Right renal pelvis (tissue), 4 donors: ENCODE measurements at regions not wholly inside any gene's neighbourhood (a gene's known extent, or its start where the extent isn't known, plus 50 kb on each side); places are given as distances from the start of the nearest gene placed in this dataset.
"Not testable (repeated sequence)": the region's sequence is repeated elsewhere in the genome, so short reads cannot be mapped to it uniquely, and the experiment has no call there.

ENCODE experiments used
- DNase-seq, 4 donors: peaks; one replicate each; pipeline ENCODE4 v3.0.0-alpha.2; 2013; ENCODE audit warnings: low read depth in 4 of 4, low spot score in 3 of 4, missing footprints in 1 of 4

DNA sequence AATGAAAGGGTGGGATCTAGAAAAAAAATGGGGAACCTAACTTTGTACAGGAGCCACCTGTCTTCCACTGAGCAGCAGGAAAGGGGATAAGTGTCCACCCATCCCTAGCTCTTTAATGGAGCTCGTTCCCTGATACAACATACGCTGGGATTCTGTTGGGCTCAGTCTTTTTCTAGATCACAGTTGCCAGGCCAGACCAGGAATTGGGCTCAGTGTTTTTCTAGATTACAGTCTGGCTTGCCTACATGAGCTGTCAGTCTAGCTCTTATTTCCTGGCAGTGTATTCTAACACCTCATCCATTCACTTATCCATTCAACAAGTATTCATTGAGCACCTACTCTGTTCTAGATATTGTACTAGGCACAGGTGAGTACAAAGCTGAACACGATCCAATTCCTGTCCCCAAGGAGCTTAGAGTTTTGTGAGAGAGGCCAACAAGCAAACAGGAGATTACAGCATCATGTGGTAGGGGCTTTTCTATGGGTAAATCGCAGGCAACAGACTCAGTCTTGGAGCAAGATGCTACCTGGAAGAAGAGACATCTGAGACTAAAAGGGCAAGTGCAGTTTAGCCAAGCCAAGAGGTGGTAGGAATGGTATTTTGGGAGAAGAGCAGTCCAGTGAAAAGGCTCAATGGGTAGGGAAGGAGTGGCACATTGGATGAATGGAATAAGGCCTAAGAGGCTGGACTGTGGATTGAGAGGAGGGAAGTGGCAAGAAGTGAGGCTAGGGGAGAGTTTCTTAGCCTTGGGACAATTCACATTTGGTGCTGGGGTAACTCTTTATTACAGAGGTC, 138.0 kb upstream of the HS3ST2 start:
- no peak for DNase-seq

DNA sequence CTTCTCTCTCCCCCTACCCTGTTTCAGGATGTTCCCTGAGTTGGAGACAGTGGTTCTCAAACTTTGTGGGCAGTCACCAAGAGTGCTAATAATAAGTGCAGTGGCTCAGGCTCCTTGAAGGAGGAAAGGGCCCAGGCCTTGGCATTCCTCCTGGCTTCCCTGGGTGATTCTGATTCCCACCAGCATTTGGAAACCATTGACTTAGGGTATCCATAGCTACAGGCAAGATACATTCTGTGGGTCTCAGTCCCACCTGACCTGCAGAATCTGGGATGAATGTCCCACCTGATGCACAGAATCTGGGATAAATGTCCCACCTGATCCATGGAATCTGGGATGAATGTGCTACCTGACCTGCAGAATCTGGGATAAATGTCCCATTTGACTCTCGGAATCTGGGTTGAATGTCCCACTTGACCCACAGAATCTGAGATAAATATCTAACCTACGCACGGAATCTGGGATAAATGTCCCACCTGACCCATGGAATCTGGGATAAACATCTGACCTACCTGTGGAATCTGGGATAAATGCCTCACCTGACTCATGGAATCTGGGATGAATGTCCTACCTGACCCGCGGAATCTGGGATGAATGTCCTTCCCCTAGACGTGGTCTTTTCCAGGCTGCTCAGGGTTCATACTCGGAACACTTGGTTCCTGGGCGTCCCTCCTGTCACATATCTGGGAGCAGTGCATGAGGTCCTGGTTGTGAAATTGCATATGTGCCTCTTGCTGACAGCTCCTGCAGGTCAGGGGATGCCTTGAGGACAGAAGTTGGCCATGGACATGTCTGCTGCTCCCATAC, 136.7 kb upstream of the HS3ST2 start:
- no peak for DNase-seq

GRCh38 chr16:22678311-22678710, 135.7 kb upstream of the HS3ST2 start:
- no peak for DNase-seq

DNA sequence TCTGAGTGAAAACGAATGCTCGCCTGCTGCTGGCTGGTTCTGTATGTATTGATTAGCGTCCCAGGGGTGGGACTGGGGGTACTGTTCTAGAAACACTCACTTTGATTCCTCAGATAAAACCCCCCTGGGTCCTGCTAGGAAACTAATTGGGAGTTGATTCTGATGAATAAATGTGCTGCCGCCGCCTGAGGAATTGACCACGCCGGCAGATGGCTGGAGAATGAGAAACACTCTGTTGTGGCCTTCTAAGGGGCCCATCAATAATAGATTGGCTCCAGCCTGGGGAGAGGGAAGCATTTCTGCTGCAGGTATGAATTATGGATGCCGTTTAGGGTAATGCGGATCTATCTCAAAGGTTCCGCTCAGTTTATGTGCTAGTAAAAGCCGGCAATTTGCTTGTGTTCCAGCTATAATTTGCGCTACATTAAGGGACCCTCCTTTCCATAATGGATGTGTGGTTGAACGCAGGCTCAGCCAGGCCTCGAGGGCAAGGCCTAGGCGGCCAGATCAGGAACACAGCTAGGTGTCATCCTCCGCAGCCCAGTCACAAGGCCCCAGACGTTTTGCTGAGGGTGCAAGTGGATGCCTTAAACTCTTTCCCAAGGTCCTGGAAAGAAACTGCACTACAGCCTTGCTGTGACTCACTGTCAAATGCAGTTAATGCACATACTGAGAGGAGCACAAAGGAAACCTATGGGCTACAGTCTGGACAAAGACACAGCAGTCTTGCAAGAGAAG, 132.2 kb upstream of the HS3ST2 start:
- DNase-seq = no peak

- no peak for DNase-seq
These were observed 130.7 kb upstream of the HS3ST2 start for GRCh38 chr16:22683258-22683657.

- no peak for DNase-seq
These were observed 130.0 kb upstream of the HS3ST2 start for GRCh38 chr16:22683730-22684573.

- DNase-seq = no peak
These were observed 129.1 kb upstream of the HS3ST2 start for GRCh38 chr16:22684574-22685458.

DNA sequence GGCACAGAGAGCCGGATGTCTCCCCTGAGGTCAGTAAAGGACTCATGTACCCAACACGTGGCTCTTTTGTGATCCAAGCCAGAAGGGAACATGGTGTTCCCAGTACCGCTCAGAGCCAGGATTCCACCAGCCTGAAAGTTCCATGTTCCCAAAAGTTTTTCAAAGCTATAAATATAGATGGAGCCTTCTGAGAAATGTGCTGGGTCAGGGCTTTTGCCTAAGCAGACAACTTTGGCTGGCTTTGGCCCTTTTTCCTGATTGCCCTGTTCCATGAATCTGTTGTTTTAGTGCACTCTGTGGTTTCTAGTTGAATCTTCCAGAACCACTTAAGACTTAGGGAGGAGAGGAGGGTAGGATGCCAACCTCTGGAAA, 128.5 kb upstream of the HS3ST2 start:
- DNase-seq = no peak

- no peak for DNase-seq
These were observed 126.9 kb upstream of the HS3ST2 start for GRCh38 chr16:22687031-22687530.

- no peak for DNase-seq
These were observed 125.5 kb upstream of the HS3ST2 start for GRCh38 chr16:22688463-22688862.

- no peak for DNase-seq
These were observed 125.0 kb upstream of the HS3ST2 start for GRCh38 chr16:22688930-22689329.

- DNase-seq = no peak
These were observed 122.6 kb upstream of the HS3ST2 start for GRCh38 chr16:22691335-22691734.

GRCh38 chr16:22692034-22692433, 121.9 kb upstream of the HS3ST2 start:
- DNase-seq = no peak

DNA sequence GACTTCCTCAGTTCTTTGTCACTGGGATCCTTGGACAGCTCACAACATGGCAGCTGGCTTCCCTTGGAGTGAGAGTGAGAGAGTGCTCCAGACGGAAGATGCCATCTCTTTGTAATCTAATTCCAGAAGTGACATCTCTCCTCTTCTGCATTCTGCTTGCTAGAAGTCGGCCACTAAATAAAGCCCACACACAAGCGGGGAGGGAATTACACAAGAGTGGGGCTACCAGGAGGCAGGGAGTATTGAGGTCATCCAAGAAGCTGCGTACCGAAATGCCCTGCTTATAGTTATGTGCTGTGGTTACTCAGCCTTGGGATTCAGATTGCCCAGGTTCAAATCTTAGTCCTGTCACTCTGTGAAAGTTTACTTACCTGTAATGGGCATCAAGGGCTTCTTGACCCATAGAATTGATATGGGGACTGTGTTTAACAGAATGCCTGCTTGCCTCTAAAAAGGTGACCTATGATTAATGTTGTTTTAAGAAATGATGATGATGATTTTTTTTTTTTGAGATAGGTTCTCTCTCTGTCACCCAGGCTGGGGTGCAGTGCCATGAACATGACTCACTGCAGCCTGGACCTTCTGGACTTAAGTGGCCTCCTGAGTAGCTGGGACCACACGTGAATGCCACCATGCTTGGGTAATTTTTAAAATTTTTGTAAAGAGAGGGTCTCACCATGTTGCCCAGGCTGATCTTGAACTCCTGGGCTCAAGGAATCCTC, 120.9 kb upstream of the HS3ST2 start:
- DNase-seq = no peak

DNA sequence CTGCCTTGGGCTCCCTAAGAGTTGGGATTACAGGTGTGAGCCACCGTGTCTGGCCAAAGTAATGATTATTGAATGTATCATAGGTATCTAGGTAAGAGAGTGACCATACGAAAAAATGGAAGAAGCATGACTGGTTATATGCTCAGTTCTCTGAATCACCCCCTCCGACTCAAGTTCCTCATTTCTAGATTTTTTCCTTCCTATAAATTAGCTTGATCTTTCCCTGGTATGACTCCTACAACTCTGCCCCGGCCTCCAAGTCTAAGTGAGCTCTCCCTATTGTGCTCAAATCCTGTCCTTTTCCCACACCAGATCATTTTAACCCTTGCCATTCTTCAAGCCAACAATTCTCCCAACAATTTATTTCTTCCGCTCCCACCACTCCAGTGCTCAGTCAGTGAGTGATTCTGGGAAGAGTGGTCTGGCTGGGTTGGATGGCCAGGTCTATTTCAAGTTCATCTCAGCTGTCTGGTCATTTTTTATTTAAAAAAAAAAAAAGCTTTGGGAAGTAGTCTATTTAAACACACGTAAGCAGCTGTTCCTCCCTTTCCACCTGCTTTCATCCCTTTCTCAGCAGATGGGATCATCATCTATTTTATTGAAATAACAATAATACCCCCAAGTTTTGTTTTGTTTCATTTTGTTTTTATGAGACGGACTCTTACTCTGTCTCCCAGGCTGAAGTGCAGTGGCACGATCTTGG, 120.2 kb upstream of the HS3ST2 start:
- no peak for DNase-seq

GRCh38 chr16:22694887-22695382, 119.0 kb upstream of the HS3ST2 start:
- DNase-seq = no peak

- DNase-seq = not testable (repeated sequence)
These were observed 118.2 kb upstream of the HS3ST2 start for GRCh38 chr16:22695773-22696172.

DNA sequence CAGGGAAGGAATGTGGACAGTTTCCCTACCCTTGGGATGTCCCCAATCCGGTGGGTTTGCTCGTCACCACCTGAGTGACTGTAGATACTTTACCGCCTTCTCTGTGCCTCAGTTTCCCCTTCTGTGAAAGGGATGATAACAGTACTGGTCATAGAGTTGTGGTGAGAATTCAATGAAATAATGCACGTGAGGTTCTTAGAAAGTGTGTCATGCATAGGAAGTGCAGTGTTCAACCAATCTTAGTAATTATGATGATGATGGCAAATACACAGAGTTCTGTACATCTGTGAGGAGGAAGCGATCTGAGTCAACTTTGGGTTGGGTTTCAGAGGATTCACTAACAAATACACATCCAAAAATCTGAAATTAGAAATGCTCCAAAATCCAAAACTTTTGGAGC, 114.6 kb upstream of the HS3ST2 start:
- no peak for DNase-seq
